Stimulated activated CD8-positive, alpha-beta memory T cell treated with anti-CD3 and anti-CD28 coated beads, Interleukin-4, amount 100 ng/mL, for 48 hours (primary cell): ENCODE measurements at regions not wholly inside any gene's neighbourhood (a gene's known extent, or its start where the extent isn't known, plus 50 kb on each side); places are given as distances from the start of the nearest gene placed in this dataset.

Experiments
- DNase-seq: peaks from one replicate; pipeline ENCODE4 v3.0.0-alpha.2; 2020

GRCh38 chr12:114776731-114777442 lies 92.9 kb upstream of the TBX3 start:
- no peak for DNase-seq

- no peak for DNase-seq
Measured at GRCh38 chr12:114774699-114775098, 90.7 kb upstream of the TBX3 start.

- no peak for DNase-seq
Measured at GRCh38 chr12:114774197-114774596, 90.2 kb upstream of the TBX3 start.

- DNase-seq = no peak
Measured at GRCh38 chr12:114770323-114770722, 86.3 kb upstream of the TBX3 start.

GRCh38 chr12:114769634-114770033 lies 85.7 kb upstream of the TBX3 start:
- no peak for DNase-seq

GRCh38 chr12:114767906-114768722 lies 84.1 kb upstream of the TBX3 start:
- no peak for DNase-seq

GRCh38 chr12:114767084-114767760 lies 83.2 kb upstream of the TBX3 start:
- DNase-seq = no peak

- DNase-seq = no peak
Measured at GRCh38 chr12:114765960-114766691, 82.2 kb upstream of the TBX3 start.

- no peak for DNase-seq
Measured at GRCh38 chr12:114764510-114764909, 80.5 kb upstream of the TBX3 start.

- no peak for DNase-seq
Measured at GRCh38 chr12:114762490-114763110, 78.6 kb upstream of the TBX3 start.

GRCh38 chr12:114760151-114760877 lies 76.3 kb upstream of the TBX3 start:
- DNase-seq = no peak

GRCh38 chr12:114759635-114760034 lies 75.7 kb upstream of the TBX3 start:
- no peak for DNase-seq

- DNase-seq = no peak
Measured at GRCh38 chr12:114757684-114758325, 73.8 kb upstream of the TBX3 start.

GRCh38 chr12:114752217-114752616 lies 68.2 kb upstream of the TBX3 start:
- no peak for DNase-seq

- DNase-seq = no peak
Measured at GRCh38 chr12:114751712-114752111, 67.7 kb upstream of the TBX3 start.

GRCh38 chr12:114750917-114751316 lies 66.9 kb upstream of the TBX3 start:
- no peak for DNase-seq

GRCh38 chr12:114749065-114749464 lies 65.1 kb upstream of the TBX3 start:
- no peak for DNase-seq

GRCh38 chr12:114747012-114747858 lies 63.3 kb upstream of the TBX3 start:
- no peak for DNase-seq

GRCh38 chr12:114746297-114747011 lies 62.5 kb upstream of the TBX3 start:
- DNase-seq = no peak

- DNase-seq = no peak
Measured at GRCh38 chr12:114744691-114745090, 60.7 kb upstream of the TBX3 start.
